ENCODE measurements at regions not wholly inside any gene's neighbourhood (a gene's known extent, or its start where the extent isn't known, plus 50 kb on each side); places are given as distances from the start of the nearest gene placed in this dataset.
"Not testable (repeated sequence)": the region's sequence is repeated elsewhere in the genome, so short reads cannot be mapped to it uniquely, and the experiment has no call there.

DNA sequence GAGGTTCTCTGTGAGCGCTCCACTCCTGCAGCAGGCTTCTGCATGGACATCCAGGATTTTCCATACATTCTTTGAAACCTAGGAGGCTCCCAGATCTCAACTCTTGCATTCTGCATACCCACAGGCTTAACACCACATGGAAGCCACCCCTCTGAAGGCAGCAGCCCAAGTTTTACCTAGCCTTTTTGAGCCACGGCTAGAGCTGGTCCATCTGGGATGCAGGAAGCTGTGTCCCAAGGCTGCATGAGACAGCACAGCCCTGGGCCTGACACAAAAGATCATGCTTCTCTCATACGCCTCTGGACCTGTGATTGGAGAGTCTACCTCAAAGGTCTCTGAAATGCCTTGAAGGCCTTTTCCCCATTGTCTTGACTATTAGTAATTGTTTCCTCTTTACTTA lies 53.6 kb upstream of the RPRM start:
- Histone ChIP-seq H3K4me3 (ENCODE audit: low read length) (no peak overlapping the region), H3K36me3 (ENCODE audit: control insufficient read depth, low read length) (no peaks in the 10 kb centered on the region), H3F3A (ENCODE audit: control insufficient read depth, insufficient read depth) (no peaks in the 10 kb centered on the region), H3K27ac (ENCODE audit: low read depth, low read length) (no peak overlapping the region), H3K9me3 (ENCODE audit: control insufficient read depth, insufficient read depth, low read length) (no peaks in the 10 kb centered on the region), H3K9me2 (replicated peaks; ENCODE audit: control insufficient read depth, low read length) (no peaks in the 10 kb centered on the region), H3K4me1 (ENCODE audit: control insufficient read depth, low read length) (no peaks in the 10 kb centered on the region), H4K20me1 (ENCODE audit: control insufficient read depth, insufficient read depth, low read depth, low read length) (no peaks in the 10 kb centered on the region), H3K27me3 (ENCODE audit: control insufficient read depth, low read length) (no peaks in the 10 kb centered on the region), H3K4me2 (ENCODE audit: low read length) (no peak overlapping the region), H3K79me2 (ENCODE audit: control insufficient read depth, low read length) (no peaks in the 10 kb centered on the region)
- no peak for TF ChIP-seq EZH2phosphoT487 (IDR thresholded peaks at IDR 0.05; ENCODE audit: borderline replicate concordance, low read length)
- no peak for TF ChIP-seq CTCF (IDR thresholded peaks at IDR 0.05; ENCODE audit: low read depth, low read length, poor library complexity, severe bottlenecking)

DNA sequence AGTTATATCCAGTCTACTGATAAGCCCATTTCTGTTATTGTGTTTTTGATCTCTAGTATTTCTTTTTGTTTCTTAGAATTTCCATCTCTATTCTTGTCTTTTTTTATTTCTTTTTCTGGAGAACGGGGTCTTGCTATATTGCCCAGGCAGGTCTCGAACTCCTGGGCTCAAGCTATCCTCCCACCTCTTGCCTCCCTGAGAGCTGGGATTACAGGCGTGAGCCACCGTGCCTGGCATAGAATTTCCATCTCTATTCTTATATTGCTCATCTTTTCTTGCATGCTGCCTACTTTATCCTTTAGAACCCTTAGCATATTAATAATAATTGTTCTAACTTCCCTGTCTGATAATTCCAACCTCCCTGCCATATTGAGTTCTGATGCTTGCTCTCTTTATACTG lies 55.2 kb upstream of the RPRM start:
- not testable (repeated sequence) for H3K4me2 ChIP-seq (ENCODE audit: low read length); H3K4me1 ChIP-seq (ENCODE audit: control insufficient read depth, low read length); H4K20me1 ChIP-seq (ENCODE audit: control insufficient read depth, insufficient read depth, low read depth, low read length); H3F3A ChIP-seq (ENCODE audit: control insufficient read depth, insufficient read depth); H3K27ac ChIP-seq (ENCODE audit: low read depth, low read length); H3K79me2 ChIP-seq (ENCODE audit: control insufficient read depth, low read length); H3K36me3 ChIP-seq (ENCODE audit: control insufficient read depth, low read length); H3K27me3 ChIP-seq (ENCODE audit: control insufficient read depth, low read length); H3K9me3 ChIP-seq (ENCODE audit: control insufficient read depth, insufficient read depth, low read length); H3K4me3 ChIP-seq (ENCODE audit: low read length); H3K9me2 ChIP-seq (replicated peaks; ENCODE audit: control insufficient read depth, low read length)

- not testable (repeated sequence) for H3F3A ChIP-seq (ENCODE audit: control insufficient read depth, insufficient read depth); H3K27ac ChIP-seq (ENCODE audit: low read depth, low read length); H3K9me3 ChIP-seq (ENCODE audit: control insufficient read depth, insufficient read depth, low read length); H3K27me3 ChIP-seq (ENCODE audit: control insufficient read depth, low read length); H3K36me3 ChIP-seq (ENCODE audit: control insufficient read depth, low read length); H3K79me2 ChIP-seq (ENCODE audit: control insufficient read depth, low read length); H3K9me2 ChIP-seq (replicated peaks; ENCODE audit: control insufficient read depth, low read length); H3K4me3 ChIP-seq (ENCODE audit: low read length); H3K4me2 ChIP-seq (ENCODE audit: low read length); H3K4me1 ChIP-seq (ENCODE audit: control insufficient read depth, low read length); H4K20me1 ChIP-seq (ENCODE audit: control insufficient read depth, insufficient read depth, low read depth, low read length)
Measured at GRCh38 chr2:153534590-153534989, 56.0 kb upstream of the RPRM start.

- H3K4me2 ChIP-seq (ENCODE audit: low read length): no peak overlapping the region
- no peaks in the 10 kb centered on the region for H3K9me2 ChIP-seq (replicated peaks; ENCODE audit: control insufficient read depth, low read length)
- no peaks in the 10 kb centered on the region for H3K79me2 ChIP-seq (ENCODE audit: control insufficient read depth, low read length)
- H3K27ac ChIP-seq (ENCODE audit: low read depth, low read length): no peak overlapping the region
- peaks cover 6% of the 10 kb centered on the region; the same call in 1 of the 2 replicates for H3K9me3 ChIP-seq (ENCODE audit: control insufficient read depth, insufficient read depth, low read length)
- H3K27me3 ChIP-seq (ENCODE audit: control insufficient read depth, low read length): no peaks in the 10 kb centered on the region
- TF ChIP-seq EZH2phosphoT487 (IDR thresholded peaks at IDR 0.05; ENCODE audit: borderline replicate concordance, low read length) (no peak), CTCF (IDR thresholded peaks at IDR 0.05; ENCODE audit: low read depth, low read length, poor library complexity, severe bottlenecking) (no peak)
- H3K36me3 ChIP-seq (ENCODE audit: control insufficient read depth, low read length): no peaks in the 10 kb centered on the region
- no peaks in the 10 kb centered on the region for H4K20me1 ChIP-seq (ENCODE audit: control insufficient read depth, insufficient read depth, low read depth, low read length)
- no peak overlapping the region for H3K4me3 ChIP-seq (ENCODE audit: low read length)
- no peaks in the 10 kb centered on the region for H3F3A ChIP-seq (ENCODE audit: control insufficient read depth, insufficient read depth)
- H3K4me1 ChIP-seq (ENCODE audit: control insufficient read depth, low read length): no peaks in the 10 kb centered on the region
Measured at GRCh38 chr2:153536115-153536514, 57.6 kb upstream of the RPRM start.

DNA sequence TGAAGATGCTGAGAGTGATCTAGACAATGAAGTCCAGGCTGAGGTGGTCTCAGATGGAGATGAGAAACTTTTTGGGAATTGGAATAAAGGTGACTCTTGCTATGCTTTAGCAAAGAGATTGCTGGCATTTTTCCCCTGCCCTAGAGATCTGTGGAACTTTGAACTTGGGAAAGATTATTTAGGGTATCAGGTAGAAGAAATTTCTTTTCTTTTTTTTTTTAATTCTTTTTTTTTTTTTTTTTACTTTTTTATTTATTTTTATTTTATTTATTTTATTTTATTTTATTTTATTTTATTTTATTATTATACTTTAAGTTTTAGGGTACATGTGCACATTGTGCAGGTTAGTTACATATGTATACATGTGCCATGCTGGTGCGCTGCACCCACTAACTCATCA lies 59.5 kb upstream of the RPRM start:
- H3F3A ChIP-seq (ENCODE audit: control insufficient read depth, insufficient read depth); H3K4me3 ChIP-seq (ENCODE audit: low read length); H3K27me3 ChIP-seq (ENCODE audit: control insufficient read depth, low read length); H4K20me1 ChIP-seq (ENCODE audit: control insufficient read depth, insufficient read depth, low read depth, low read length); H3K4me2 ChIP-seq (ENCODE audit: low read length); H3K9me3 ChIP-seq (ENCODE audit: control insufficient read depth, insufficient read depth, low read length); H3K9me2 ChIP-seq (replicated peaks; ENCODE audit: control insufficient read depth, low read length); H3K36me3 ChIP-seq (ENCODE audit: control insufficient read depth, low read length); H3K4me1 ChIP-seq (ENCODE audit: control insufficient read depth, low read length); H3K27ac ChIP-seq (ENCODE audit: low read depth, low read length); H3K79me2 ChIP-seq (ENCODE audit: control insufficient read depth, low read length): not testable (repeated sequence)
